HEK293T (cell line): ENCODE measurements at regions not wholly inside any gene's neighbourhood (a gene's known extent, or its start where the extent isn't known, plus 50 kb on each side); places are given as distances from the start of the nearest gene placed in this dataset.

Experiments used
- CTCF ChIA-PET: fragments of 350-600 bp; formaldehyde crosslinking; extraction: SDS; loops from one replicate; lab custom pipeline; 2021; ENCODE audit warnings: antibody characterized with exemption, inconsistent platforms; lab: Yijun Ruan, JAX
- POLR2A ChIA-PET: fragments of 350-600 bp; formaldehyde crosslinking; extraction: SDS; loops from one replicate; lab custom pipeline; 2020; ENCODE audit warnings: antibody characterized with exemption, inconsistent platforms; lab: Yijun Ruan, JAX
- DNase-seq: peaks from one replicate; pipeline ENCODE4 v3.0.0; 2012; ENCODE audit warnings: mixed read lengths; ENCODE audit errors: extremely low spot score
- ARNT ChIP-seq: fragments of 450-650 bp; IDR thresholded peaks from 2 replicates; pipeline ENCODE4 v1.6.1; 2017; ENCODE audit warnings: mild to moderate bottlenecking
- BHLHE40 ChIP-seq: fragments of 450-650 bp; IDR thresholded peaks from 2 replicates; pipeline ENCODE4 v1.6.1; 2016; ENCODE audit warnings: mild to moderate bottlenecking, moderate library complexity, borderline replicate concordance
- CTBP1 ChIP-seq: fragments of 450-650 bp; IDR thresholded peaks from 2 replicates; pipeline ENCODE4 v1.6.1; 2016; ENCODE audit warnings: borderline replicate concordance
- ELF4 ChIP-seq: fragments of 450-650 bp; IDR thresholded peaks from 2 replicates; pipeline ENCODE4 v1.6.1; 2017; ENCODE audit warnings: antibody characterized with exemption
- FOXA1 ChIP-seq: fragments of 450-650 bp; IDR thresholded peaks from 2 replicates; pipeline ENCODE4 v1.6.1; 2016; ENCODE audit warnings: mild to moderate bottlenecking
- FOXK2 ChIP-seq: fragments of 450-650 bp; IDR thresholded peaks from 2 replicates; pipeline ENCODE4 v1.6.1; 2016; ENCODE audit warnings: mild to moderate bottlenecking
- FOXM1 ChIP-seq: fragments of 450-650 bp; IDR thresholded peaks from 2 replicates; pipeline ENCODE4 v1.6.1; 2017; ENCODE audit warnings: mild to moderate bottlenecking, borderline replicate concordance
- HDGF ChIP-seq: fragments of 450-650 bp; IDR thresholded peaks from 2 replicates; pipeline ENCODE4 v1.6.1; 2017; ENCODE audit warnings: antibody characterized with exemption, borderline replicate concordance
- L3MBTL2 ChIP-seq: fragments of 450-650 bp; conservative IDR thresholded peaks from 2 replicates; pipeline ENCODE4 v1.6.1; 2016; ENCODE audit warnings: mild to moderate bottlenecking
- LEF1 ChIP-seq: fragments of 450-650 bp; IDR thresholded peaks from 2 replicates; pipeline ENCODE4 v1.6.1; 2017; ENCODE audit warnings: mild to moderate bottlenecking, borderline replicate concordance
- NFRKB ChIP-seq: fragments of 450-650 bp; IDR thresholded peaks from 2 replicates; pipeline ENCODE4 v1.6.1; 2016; ENCODE audit warnings: mild to moderate bottlenecking, moderate library complexity
- PKNOX1 ChIP-seq: fragments of 450-650 bp; IDR thresholded peaks from 2 replicates; pipeline ENCODE4 v1.6.1; 2016
- SP1 ChIP-seq: fragments of 450-650 bp; IDR thresholded peaks from 2 replicates; pipeline ENCODE4 v1.6.1; 2017
- SUZ12 ChIP-seq: fragments of 450-650 bp; IDR thresholded peaks from 2 replicates; pipeline ENCODE4 v1.6.1; 2016; ENCODE audit warnings: mild to moderate bottlenecking
- TARDBP ChIP-seq: fragments of 450-650 bp; IDR thresholded peaks from 2 replicates; pipeline ENCODE4 v1.6.1; 2016
- ZNF384 ChIP-seq: fragments of 450-650 bp; IDR thresholded peaks from 2 replicates; pipeline ENCODE4 v1.6.1; 2016

GRCh38 chr2:6723865-6724604 is 141.7 kb downstream of the CMPK2 start:
- CTCF ChIA-PET: no interaction called here
- no peak for DNase-seq
- POLR2A ChIA-PET: no interaction called here
- no peak for TF ChIP-seq HDGF
- TF ChIP-seq ZNF384: no peak
- TF ChIP-seq L3MBTL2: no peak

GRCh38 chr2:6724605-6725140 is 141.0 kb downstream of the CMPK2 start:
- CTCF ChIA-PET: no interaction called here
- POLR2A ChIA-PET: no interaction called here
- DNase-seq: no peak
- TF ChIP-seq HDGF (no peak), L3MBTL2 (no peak), ELF4 (no peak), FOXM1 (no peak), FOXA1 (no peak), ZNF384 (no peak), FOXK2 (no peak), TARDBP (no peak), SP1 (no peak), CTBP1 (no peak)

GRCh38 chr2:6728156-6728555 is 137.6 kb downstream of the CMPK2 start:
- DNase-seq: no peak
- CTCF ChIA-PET: no interaction called here
- no peak for TF ChIP-seq CTBP1
- TF ChIP-seq L3MBTL2: no peak
- TF ChIP-seq SP1: no peak
- no peak for TF ChIP-seq BHLHE40
- no peak for TF ChIP-seq TARDBP
- no peak for TF ChIP-seq FOXA1
- TF ChIP-seq ZNF384: no peak
- TF ChIP-seq ELF4: no peak
- TF ChIP-seq FOXM1: no peak
- POLR2A ChIA-PET: no interaction called here

- no peak for DNase-seq
- TF ChIP-seq CTBP1 (no peak), NFRKB (no peak), TARDBP (no peak), ZNF384 (no peak), FOXA1 (no peak), SUZ12 (no peak), ELF4 (no peak), HDGF (no peak), FOXM1 (no peak), BHLHE40 (no peak), PKNOX1 (no peak), ARNT (no peak), FOXK2 (no peak), SP1 (no peak)
- ChIA-PET POLR2A (no interaction called here), CTCF (no interaction called here)
These were observed 135.7 kb downstream of the CMPK2 start for GRCh38 chr2:6730003-6730402.

- ChIA-PET CTCF (no interaction called here), POLR2A (no interaction called here)
- TF ChIP-seq FOXK2 (no peak), ARNT (no peak), BHLHE40 (no peak), FOXA1 (no peak), NFRKB (no peak), TARDBP (no peak), HDGF (no peak), FOXM1 (no peak), PKNOX1 (no peak), CTBP1 (no peak), L3MBTL2 (no peak), SUZ12 (no peak), ZNF384 (no peak), ELF4 (no peak), LEF1 (no peak), SP1 (no peak)
- no peak for DNase-seq
These were observed 134.8 kb downstream of the CMPK2 start for GRCh38 chr2:6730649-6731532.

GRCh38 chr2:6739547-6739946 is 126.2 kb downstream of the CMPK2 start:
- no peak for DNase-seq
- ChIA-PET CTCF (no interaction called here), POLR2A (no interaction called here)
- TF ChIP-seq ZNF384 (no peak), SUZ12 (no peak), BHLHE40 (no peak), LEF1 (no peak), CTBP1 (no peak), NFRKB (no peak), SP1 (no peak), L3MBTL2 (no peak), FOXA1 (no peak), ELF4 (no peak), FOXM1 (no peak), HDGF (no peak), PKNOX1 (no peak), ARNT (no peak), TARDBP (no peak), FOXK2 (no peak)
